ENCODE measurements at regions not wholly inside any gene's neighbourhood (a gene's known extent, or its start where the extent isn't known, plus 50 kb on each side); places are given as distances from the start of the nearest gene placed in this dataset.

DNA sequence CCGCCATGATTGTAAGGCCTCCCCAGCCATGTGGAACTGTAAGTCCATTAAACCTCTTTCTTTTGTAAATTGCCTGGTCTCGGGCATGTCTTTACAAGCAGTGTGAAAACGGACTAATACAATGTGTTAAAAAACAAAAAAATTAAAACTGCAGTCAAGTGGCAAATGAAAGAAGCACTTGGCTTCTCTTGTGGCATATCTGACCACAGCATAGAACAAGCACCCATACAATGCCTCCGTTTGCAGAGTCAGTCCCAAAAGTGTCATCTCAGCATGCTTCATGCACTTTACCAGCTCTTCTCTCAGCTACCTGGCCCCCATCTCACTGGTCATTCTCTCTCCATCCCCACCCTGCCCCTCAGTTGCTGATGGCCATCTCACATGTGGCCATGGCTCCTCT is 51.1 kb upstream of the DAPK1 start:
- no peak for DNase-seq (ENCODE audit: low read depth)

DNA sequence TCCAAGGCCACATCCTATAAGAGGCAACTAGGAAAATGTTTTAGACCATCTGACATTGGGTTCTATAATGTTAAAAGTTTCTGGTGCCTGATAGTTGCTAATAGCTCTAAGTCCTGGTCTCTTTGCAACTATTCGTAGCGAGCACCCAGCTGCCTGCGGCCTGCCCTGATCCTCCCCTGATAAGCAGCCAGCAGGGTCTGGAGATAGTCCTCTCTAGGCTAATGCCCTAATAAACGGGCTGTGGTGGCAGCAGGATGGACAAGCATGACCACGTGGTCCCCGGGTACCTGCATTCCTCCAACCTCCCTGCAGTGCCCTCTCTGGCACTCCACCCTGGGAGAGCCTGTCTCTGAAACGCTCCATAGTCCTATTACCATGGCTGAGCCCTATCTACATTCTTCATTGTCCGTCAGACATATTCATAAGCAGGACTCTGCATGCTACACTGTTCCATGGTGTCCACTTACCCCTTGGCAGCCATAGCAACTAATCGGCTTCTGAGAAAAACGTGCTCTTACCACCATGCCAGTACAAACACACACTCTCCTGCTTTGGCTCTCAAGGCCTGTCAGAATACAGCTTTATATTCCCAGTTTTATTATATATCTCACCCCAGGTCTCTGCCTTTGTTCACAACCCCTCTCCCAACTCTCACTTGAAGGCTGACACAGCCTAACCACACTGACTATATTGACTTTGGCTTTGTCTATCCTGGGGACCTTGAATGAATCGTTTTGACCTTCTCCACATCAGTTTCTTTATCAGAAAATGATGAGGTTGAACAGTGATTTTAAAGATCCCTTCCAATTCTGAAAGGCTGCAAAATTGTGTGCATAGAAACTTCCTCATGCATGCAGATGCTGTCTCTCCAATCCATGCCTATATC is 49.9 kb upstream of the DAPK1 start:
- DNase-seq (ENCODE audit: low read depth) = no peak

All from LHCN-M2 (cell line).